ENCODE measurements at regions not wholly inside any gene's neighbourhood (a gene's known extent, or its start where the extent isn't known, plus 50 kb on each side); places are given as distances from the start of the nearest gene placed in this dataset.

DNA sequence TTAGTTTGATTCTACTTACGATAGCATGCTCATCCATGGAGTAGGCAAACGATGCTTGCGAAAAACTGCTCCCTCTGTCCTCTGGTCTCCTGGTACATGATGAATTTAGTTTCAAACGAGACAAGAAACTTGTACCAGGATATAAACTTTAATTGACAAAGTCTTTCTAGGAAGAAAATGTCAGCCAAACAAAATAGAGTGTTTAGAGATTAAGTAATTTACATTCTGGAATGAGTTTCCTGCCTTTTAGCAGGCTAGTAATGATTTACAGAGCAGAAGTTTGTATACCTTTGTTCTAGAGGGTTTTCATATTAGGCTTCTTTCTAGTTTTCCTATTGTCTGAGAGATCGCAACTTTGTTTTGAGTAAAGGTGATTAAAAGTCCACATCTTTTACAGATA is 206.9 kb downstream of the RPL10L start:
- TF ChIP-seq YY1 (IDR thresholded peaks at IDR 0.05; ENCODE audit: extremely low read depth, insufficient replicate concordance, low read depth, low read length) (no peak), FOSL1 (IDR thresholded peaks at IDR 0.05; ENCODE audit: low read depth) (no peak), SP1 (IDR thresholded peaks at IDR 0.05; ENCODE audit: low read depth) (no peak), SRF (IDR thresholded peaks at IDR 0.05; ENCODE audit: low read depth) (no peak), ELF1 (IDR thresholded peaks at IDR 0.05; ENCODE audit: borderline replicate concordance, low read depth) (no peak)
- H3K9ac ChIP-seq (ENCODE audit: low read length), result no peak overlapping the region
- H3K79me2 ChIP-seq (ENCODE audit: insufficient read depth, low read length), result no peaks in the 10 kb centered on the region
- no peak overlapping the region for H3K4me2 ChIP-seq (ENCODE audit: low read length)
- H3K4me3 ChIP-seq (replicated peaks in 1 of 2; ENCODE audit: low read depth in 1 of 2, low read length in 2 of 2), result no peak overlapping the region
- no peaks in the 10 kb centered on the region for H3K36me3 ChIP-seq (ENCODE audit: control insufficient read depth in 1 of 2, insufficient read depth in 2 of 2, low read length in 2 of 2)
- intact Hi-C loops (cut with micrococcal nuclease), result no loop called here
- H3K27ac ChIP-seq (ENCODE audit: low read depth, low read length), result no peak overlapping the region
- no peaks in the 10 kb centered on the region for H3K9me3 ChIP-seq (ENCODE audit: control insufficient read depth in 1 of 2, insufficient read depth in 1 of 2, low read depth in 1 of 2, low read length in 2 of 2)
- ATAC-seq (no peak), DNase-seq (ENCODE audit: low read depth, low spot score) (no peak)
- POLR2A ChIA-PET, result interaction anchor here (0.7 kb wide), 1 partner anchor 444 kb away, joined by 5 read pairs; no protein-coding TSS in a partner anchor
- BruUV-seq (replicated peaks), result no TSS peak
- H3K27me3 ChIP-seq (ENCODE audit: insufficient read depth, low read length), result no peaks in the 10 kb centered on the region
- H4K20me1 ChIP-seq (ENCODE audit: insufficient read depth), result no peaks in the 10 kb centered on the region
- CTCF ChIA-PET, result no interaction called here
- H3K9me2 ChIP-seq (ENCODE audit: insufficient read depth), result no peaks in the 10 kb centered on the region
- RAD21 ChIA-PET (ENCODE audit: low non-redundant PET in 1 of 2, low total read pairs in 2 of 2, uncharacterized antibody in 2 of 2, unreplicated experiment in 2 of 2), result no interaction called here
- no peak overlapping the region for H2AFZ ChIP-seq (ENCODE audit: low read depth, low read length, poor library complexity, severe bottlenecking)
- no peaks in the 10 kb centered on the region for H3K4me1 ChIP-seq (ENCODE audit: control insufficient read depth in 1 of 2, insufficient read depth in 2 of 2, low read length in 2 of 2)

- no TSS peak for BruUV-seq (replicated peaks)
- TF ChIP-seq ELF1 (IDR thresholded peaks at IDR 0.05; ENCODE audit: borderline replicate concordance, low read depth), result no peak
- no peak for TF ChIP-seq POLR2A (IDR thresholded peaks at IDR 0.05; ENCODE audit: borderline replicate concordance, extremely low read depth, insufficient read depth, insufficient read length)
- no peak for TF ChIP-seq ZNF274 (IDR thresholded peaks at IDR 0.05; ENCODE audit: low read depth, low read length)
- no peak for TF ChIP-seq SIN3A (IDR thresholded peaks at IDR 0.05; ENCODE audit: low read depth)
- TF ChIP-seq, protein P1, sequence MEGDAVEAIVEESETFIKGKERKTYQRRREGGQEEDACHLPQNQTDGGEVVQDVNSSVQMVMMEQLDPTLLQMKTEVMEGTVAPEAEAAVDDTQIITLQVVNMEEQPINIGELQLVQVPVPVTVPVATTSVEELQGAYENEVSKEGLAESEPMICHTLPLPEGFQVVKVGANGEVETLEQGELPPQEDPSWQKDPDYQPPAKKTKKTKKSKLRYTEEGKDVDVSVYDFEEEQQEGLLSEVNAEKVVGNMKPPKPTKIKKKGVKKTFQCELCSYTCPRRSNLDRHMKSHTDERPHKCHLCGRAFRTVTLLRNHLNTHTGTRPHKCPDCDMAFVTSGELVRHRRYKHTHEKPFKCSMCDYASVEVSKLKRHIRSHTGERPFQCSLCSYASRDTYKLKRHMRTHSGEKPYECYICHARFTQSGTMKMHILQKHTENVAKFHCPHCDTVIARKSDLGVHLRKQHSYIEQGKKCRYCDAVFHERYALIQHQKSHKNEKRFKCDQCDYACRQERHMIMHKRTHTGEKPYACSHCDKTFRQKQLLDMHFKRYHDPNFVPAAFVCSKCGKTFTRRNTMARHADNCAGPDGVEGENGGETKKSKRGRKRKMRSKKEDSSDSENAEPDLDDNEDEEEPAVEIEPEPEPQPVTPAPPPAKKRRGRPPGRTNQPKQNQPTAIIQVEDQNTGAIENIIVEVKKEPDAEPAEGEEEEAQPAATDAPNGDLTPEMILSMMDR (IDR thresholded peaks at IDR 0.05 in 2 of 3, conservative IDR thresholded peaks at IDR 0.05 in 1 of 3; ENCODE audit: borderline replicate concordance in 1 of 3, insufficient read depth in 1 of 3, low read depth in 2 of 3, low read length in 2 of 3), result no peak
- TF ChIP-seq EZH2 (IDR thresholded peaks at IDR 0.05), result no peak
- TF ChIP-seq, protein P2, sequence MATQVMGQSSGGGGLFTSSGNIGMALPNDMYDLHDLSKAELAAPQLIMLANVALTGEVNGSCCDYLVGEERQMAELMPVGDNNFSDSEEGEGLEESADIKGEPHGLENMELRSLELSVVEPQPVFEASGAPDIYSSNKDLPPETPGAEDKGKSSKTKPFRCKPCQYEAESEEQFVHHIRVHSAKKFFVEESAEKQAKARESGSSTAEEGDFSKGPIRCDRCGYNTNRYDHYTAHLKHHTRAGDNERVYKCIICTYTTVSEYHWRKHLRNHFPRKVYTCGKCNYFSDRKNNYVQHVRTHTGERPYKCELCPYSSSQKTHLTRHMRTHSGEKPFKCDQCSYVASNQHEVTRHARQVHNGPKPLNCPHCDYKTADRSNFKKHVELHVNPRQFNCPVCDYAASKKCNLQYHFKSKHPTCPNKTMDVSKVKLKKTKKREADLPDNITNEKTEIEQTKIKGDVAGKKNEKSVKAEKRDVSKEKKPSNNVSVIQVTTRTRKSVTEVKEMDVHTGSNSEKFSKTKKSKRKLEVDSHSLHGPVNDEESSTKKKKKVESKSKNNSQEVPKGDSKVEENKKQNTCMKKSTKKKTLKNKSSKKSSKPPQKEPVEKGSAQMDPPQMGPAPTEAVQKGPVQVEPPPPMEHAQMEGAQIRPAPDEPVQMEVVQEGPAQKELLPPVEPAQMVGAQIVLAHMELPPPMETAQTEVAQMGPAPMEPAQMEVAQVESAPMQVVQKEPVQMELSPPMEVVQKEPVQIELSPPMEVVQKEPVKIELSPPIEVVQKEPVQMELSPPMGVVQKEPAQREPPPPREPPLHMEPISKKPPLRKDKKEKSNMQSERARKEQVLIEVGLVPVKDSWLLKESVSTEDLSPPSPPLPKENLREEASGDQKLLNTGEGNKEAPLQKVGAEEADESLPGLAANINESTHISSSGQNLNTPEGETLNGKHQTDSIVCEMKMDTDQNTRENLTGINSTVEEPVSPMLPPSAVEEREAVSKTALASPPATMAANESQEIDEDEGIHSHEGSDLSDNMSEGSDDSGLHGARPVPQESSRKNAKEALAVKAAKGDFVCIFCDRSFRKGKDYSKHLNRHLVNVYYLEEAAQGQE (IDR thresholded peaks at IDR 0.05; ENCODE audit: low read depth), result no peak
- intact Hi-C loops (cut with micrococcal nuclease), result no loop called here
- Histone ChIP-seq H3K9ac (ENCODE audit: low read length) (no peak overlapping the region), H3K36me3 (ENCODE audit: control insufficient read depth in 1 of 2, insufficient read depth in 2 of 2, low read length in 2 of 2) (no peaks in the 10 kb centered on the region), H2AFZ (ENCODE audit: low read depth, low read length, poor library complexity, severe bottlenecking) (no peak overlapping the region), H3K27ac (ENCODE audit: low read depth, low read length) (no peak overlapping the region), H3K4me1 (ENCODE audit: control insufficient read depth in 1 of 2, insufficient read depth in 2 of 2, low read length in 2 of 2) (no peaks in the 10 kb centered on the region), H3K4me3 (replicated peaks in 1 of 2; ENCODE audit: low read depth in 1 of 2, low read length in 2 of 2) (no peak overlapping the region), H4K20me1 (ENCODE audit: insufficient read depth) (no peaks in the 10 kb centered on the region), H3K9me3 (ENCODE audit: control insufficient read depth in 1 of 2, insufficient read depth in 1 of 2, low read depth in 1 of 2, low read length in 2 of 2) (no peaks in the 10 kb centered on the region), H3K27me3 (ENCODE audit: insufficient read depth, low read length) (no peaks in the 10 kb centered on the region), H3K9me2 (ENCODE audit: insufficient read depth) (no peaks in the 10 kb centered on the region), H3K79me2 (ENCODE audit: insufficient read depth, low read length) (no peaks in the 10 kb centered on the region), H3K4me2 (ENCODE audit: low read length) (no peak overlapping the region)
- CTCF ChIA-PET, result no interaction called here
- POLR2A ChIA-PET, result no interaction called here
- DNase-seq (ENCODE audit: low read depth, low spot score) (no peak), ATAC-seq (no peak)
- RAD21 ChIA-PET (ENCODE audit: low non-redundant PET in 1 of 2, low total read pairs in 2 of 2, uncharacterized antibody in 2 of 2, unreplicated experiment in 2 of 2), result no interaction called here
Observed at GRCh38 chr14:46433381-46433780, 218.2 kb downstream of the RPL10L start.

Data from HCT116 (cell line).